K562 (cell line): ENCODE measurements at regions not wholly inside any gene's neighbourhood (a gene's known extent, or its start where the extent isn't known, plus 50 kb on each side); places are given as distances from the start of the nearest gene placed in this dataset.

Source experiments
- HMG20A ChIP-seq: fragments of 450-650 bp; formaldehyde crosslinking; conservative IDR thresholded peaks from 2 replicates; pipeline ENCODE4 v1.4.0; 2020; ENCODE audit warnings: mild to moderate bottlenecking, mixed read lengths
- IRF9 ChIP-seq: fragments of 450-650 bp; IDR thresholded peaks from 2 replicates; pipeline ENCODE4 v1.6.1; 2016; ENCODE audit warnings: missing biosample characterization, missing genetic modification characterization
- NFE2 ChIP-seq: IDR thresholded peaks from 2 replicates; pipeline ENCODE4 v1.6.1; 2014; ENCODE audit warnings: antibody characterized with exemption, low read depth
- TCFL5 ChIP-seq: fragments of 250-450 bp; sonication (Bioruptor Pico); conservative IDR thresholded peaks from 2 replicates; pipeline ENCODE4 v1.6.1; 2021; ENCODE audit warnings: mild to moderate bottlenecking, moderate library complexity, matching md5 sums
- ZNF175 ChIP-seq: fragments of 200-800 bp; sonication (Bioruptor generic); IDR thresholded peaks from 2 replicates; pipeline ENCODE4 v1.6.1; 2016; ENCODE audit warnings: low read depth, mild to moderate bottlenecking, missing genetic modification characterization, missing compliant biosample characterization

GRCh38 chr3:178318941-178319816, 217.1 kb upstream of the KCNMB2 start:
- no peak for TF ChIP-seq HMG20A
- no peak for TF ChIP-seq IRF9
- no peak for TF ChIP-seq NFE2
- no peak for TF ChIP-seq TCFL5
- no peak for TF ChIP-seq ZNF175 (CRISPR knock-in tag)
